AG04449 (cell line): ENCODE measurements at regions not wholly inside any gene's neighbourhood (a gene's known extent, or its start where the extent isn't known, plus 50 kb on each side); places are given as distances from the start of the nearest gene placed in this dataset.

Source experiments
- CTCF ChIA-PET: fragments of 350-600 bp; formaldehyde crosslinking; extraction: SDS; loops from one replicate; lab custom pipeline; 2021; ENCODE audit warnings: antibody characterized with exemption; lab: Yijun Ruan, JAX
- POLR2A ChIA-PET: fragments of 400-600, 350-600 bp; formaldehyde crosslinking; extraction: SDS; loops from one replicate; lab custom pipeline; 2020; ENCODE audit warnings: antibody characterized with exemption, inconsistent platforms; lab: Yijun Ruan, JAX
- DNase-seq: peaks from one replicate; pipeline ENCODE4 v3.0.0-alpha.2; 2010; ENCODE audit warnings: low read depth, low spot score
- H3K4me3 ChIP-seq: 2 replicates; pipeline ENCODE4 v1.5.1; 2011; ENCODE audit warnings: low read depth, mild to moderate bottlenecking, control low read depth, low read length
- CTCF ChIP-seq: IDR thresholded peaks from one replicate; pipeline ENCODE4 v1.5.1; 2011; ENCODE audit warnings: mild to moderate bottlenecking, moderate library complexity, low read length, control low read depth, inconsistent platforms; ENCODE audit not compliant: insufficient read depth; ENCODE audit errors: missing control alignments

- H3K4me3 ChIP-seq = no peak overlapping the region
- TF ChIP-seq CTCF = no peak
- ChIA-PET POLR2A (no interaction called here), CTCF (interaction anchor here (0.6 kb wide), 1 partner anchor 16 kb away, joined by 3 read pairs; no protein-coding TSS in a partner anchor)
- DNase-seq = no peak
These were observed 210.6 kb upstream of the IGF1R start for GRCh38 chr15:98437752-98438151.

- no peak for TF ChIP-seq CTCF
- CTCF ChIA-PET = interaction anchor here (0.6 kb wide), 1 partner anchor 15 kb away, joined by 3 read pairs; no protein-coding TSS in a partner anchor
- POLR2A ChIA-PET = no interaction called here
- no peak for DNase-seq
- no peak overlapping the region for H3K4me3 ChIP-seq
These were observed 210.0 kb upstream of the IGF1R start for GRCh38 chr15:98438326-98438725.

GRCh38 chr15:98438907-98439306, 209.4 kb upstream of the IGF1R start:
- CTCF ChIA-PET = no interaction called here
- no peak for DNase-seq
- H3K4me3 ChIP-seq = no peak overlapping the region
- no peak for TF ChIP-seq CTCF
- POLR2A ChIA-PET = no interaction called here

GRCh38 chr15:98439523-98439942, 208.8 kb upstream of the IGF1R start:
- CTCF ChIA-PET = interaction anchor here (1.1 to 5.1 kb wide), 5 partner anchors 9 to 640 kb away, joined by 3 to 54 read pairs (median 9); no protein-coding TSS in a partner anchor
- TF ChIP-seq CTCF = no peak
- no peak for DNase-seq
- POLR2A ChIA-PET = no interaction called here
- no peak overlapping the region for H3K4me3 ChIP-seq

GRCh38 chr15:98440917-98441316, 207.4 kb upstream of the IGF1R start:
- H3K4me3 ChIP-seq = no peak overlapping the region
- DNase-seq = no peak
- no peak for TF ChIP-seq CTCF
- ChIA-PET CTCF (interaction anchor here (0.8 to 5.1 kb wide), 10 partner anchors 8 to 661 kb away, joined by 3 to 54 read pairs (median 8); no protein-coding TSS in a partner anchor), POLR2A (no interaction called here)

GRCh38 chr15:98441599-98441998, 206.7 kb upstream of the IGF1R start:
- ChIA-PET CTCF (interaction anchor here (0.8 to 5.1 kb wide), 14 partner anchors 8 to 772 kb away, joined by 3 to 54 read pairs (median 7); partner anchors contain the start of gene IGF1R), POLR2A (no interaction called here)
- no peak for TF ChIP-seq CTCF
- DNase-seq = no peak
- no peak overlapping the region for H3K4me3 ChIP-seq
